ENCODE measurements at regions not wholly inside any gene's neighbourhood (a gene's known extent, or its start where the extent isn't known, plus 50 kb on each side); places are given as distances from the start of the nearest gene placed in this dataset.

DNA sequence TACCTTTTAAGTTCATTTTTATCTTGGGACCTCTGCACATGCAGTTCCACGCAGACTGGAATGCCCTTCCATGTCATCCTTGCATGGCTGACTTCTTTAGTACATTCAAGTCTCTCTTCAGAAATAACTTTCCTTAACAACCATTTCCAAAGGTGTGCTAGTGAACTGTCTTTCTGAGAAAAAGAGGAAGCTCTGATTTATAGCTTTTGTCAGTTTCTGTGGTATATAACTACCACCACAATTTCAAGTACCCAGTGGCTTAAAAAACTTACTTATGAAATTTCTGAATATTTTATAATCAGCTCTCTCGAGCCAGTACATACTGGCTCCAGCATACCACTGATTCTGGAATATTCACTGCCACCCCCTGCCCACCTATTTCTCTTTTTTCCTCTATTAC is 1613.8 kb downstream of the MAT2B start:
- no peak overlapping the region for H3K4me2 ChIP-seq (ENCODE audit: control insufficient read depth, extremely low read depth, insufficient read depth, low read depth, low read length)
- H3K27me3 ChIP-seq (ENCODE audit: control insufficient read depth, extremely low read depth, insufficient read depth, low read length): no peaks in the 10 kb centered on the region
- dilution Hi-C loops (cut with MboI; ENCODE audit: extremely low pct_ligation_motif_present, low sequenced_read_pairs): no loop called here
- no peak overlapping the region for H2AFZ ChIP-seq (ENCODE audit: control insufficient read depth, low read length)
- no peaks in the 10 kb centered on the region for H3K9me3 ChIP-seq (ENCODE audit: control insufficient read depth, low read depth, low read length)
- no peaks in the 10 kb centered on the region for H3K4me1 ChIP-seq (ENCODE audit: control insufficient read depth, extremely low read depth, insufficient read depth, low read length)
- FAIRE-seq (no peak), DNase-seq (ENCODE audit: low read depth, low spot score) (no peak)
- H3K9me1 ChIP-seq (ENCODE audit: control insufficient read depth, extremely low read depth, insufficient read depth, low read length): no peaks in the 10 kb centered on the region
- no peak overlapping the region for H3K27ac ChIP-seq (ENCODE audit: control insufficient read depth, insufficient read depth, low read length)
- H3K9ac ChIP-seq (ENCODE audit: control insufficient read depth, extremely low read depth, insufficient read depth, low read length): no peak overlapping the region
- TF ChIP-seq, protein P1, sequence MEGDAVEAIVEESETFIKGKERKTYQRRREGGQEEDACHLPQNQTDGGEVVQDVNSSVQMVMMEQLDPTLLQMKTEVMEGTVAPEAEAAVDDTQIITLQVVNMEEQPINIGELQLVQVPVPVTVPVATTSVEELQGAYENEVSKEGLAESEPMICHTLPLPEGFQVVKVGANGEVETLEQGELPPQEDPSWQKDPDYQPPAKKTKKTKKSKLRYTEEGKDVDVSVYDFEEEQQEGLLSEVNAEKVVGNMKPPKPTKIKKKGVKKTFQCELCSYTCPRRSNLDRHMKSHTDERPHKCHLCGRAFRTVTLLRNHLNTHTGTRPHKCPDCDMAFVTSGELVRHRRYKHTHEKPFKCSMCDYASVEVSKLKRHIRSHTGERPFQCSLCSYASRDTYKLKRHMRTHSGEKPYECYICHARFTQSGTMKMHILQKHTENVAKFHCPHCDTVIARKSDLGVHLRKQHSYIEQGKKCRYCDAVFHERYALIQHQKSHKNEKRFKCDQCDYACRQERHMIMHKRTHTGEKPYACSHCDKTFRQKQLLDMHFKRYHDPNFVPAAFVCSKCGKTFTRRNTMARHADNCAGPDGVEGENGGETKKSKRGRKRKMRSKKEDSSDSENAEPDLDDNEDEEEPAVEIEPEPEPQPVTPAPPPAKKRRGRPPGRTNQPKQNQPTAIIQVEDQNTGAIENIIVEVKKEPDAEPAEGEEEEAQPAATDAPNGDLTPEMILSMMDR (optimal IDR thresholded peaks at IDR 0.05 in 1 of 3, IDR thresholded peaks at IDR 0.05 in 1 of 3, conservative IDR thresholded peaks at IDR 0.05 in 1 of 3; ENCODE audit: extremely low read depth in 1 of 3, insufficient read depth in 2 of 3, low read length in 3 of 3): no peak
- no peak for TF ChIP-seq EZH2 (IDR thresholded peaks at IDR 0.05; ENCODE audit: low read length)
- H3K36me3 ChIP-seq (ENCODE audit: control insufficient read depth in 2 of 2, extremely low read depth in 1 of 2, insufficient read depth in 2 of 2, low read length in 2 of 2): no peaks in the 10 kb centered on the region
- H3K79me2 ChIP-seq (ENCODE audit: control insufficient read depth, insufficient read depth, low read length): no peaks in the 10 kb centered on the region
- no peak overlapping the region for H3K4me3 ChIP-seq (ENCODE audit: control insufficient read depth in 2 of 3, extremely low read depth in 1 of 3, insufficient read depth in 2 of 3, low read depth in 1 of 3, low read length in 3 of 3)
- H4K20me1 ChIP-seq (ENCODE audit: control insufficient read depth, extremely low read depth, insufficient read depth, low read length): no peaks in the 10 kb centered on the region

DNA sequence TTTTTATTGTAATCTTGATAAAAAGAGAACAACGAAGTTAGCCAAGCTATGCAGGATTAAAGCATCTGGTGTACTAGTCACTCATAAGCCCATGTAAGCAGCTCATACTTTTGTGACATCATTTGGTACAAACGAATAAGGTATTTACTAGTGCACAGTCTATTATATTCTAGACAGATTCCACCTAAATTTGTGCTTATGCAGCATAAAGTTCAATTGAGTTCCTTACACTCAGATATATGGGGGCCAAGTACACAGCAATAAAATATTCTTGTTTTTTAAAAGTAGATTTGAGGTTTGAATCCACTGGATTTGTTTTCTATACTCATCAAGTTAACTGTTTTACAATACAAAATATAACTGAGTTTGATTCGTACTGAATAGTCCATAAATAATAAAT is 1621.2 kb downstream of the MAT2B start:
- dilution Hi-C loops (cut with MboI; ENCODE audit: extremely low pct_ligation_motif_present, low sequenced_read_pairs): no loop called here

More for the DNA sequence above, 1621.2 kb downstream of the MAT2B start:
- Histone ChIP-seq H3K27me3 (ENCODE audit: control insufficient read depth, extremely low read depth, insufficient read depth, low read length) (no peaks in the 10 kb centered on the region), H3K27ac (ENCODE audit: control insufficient read depth, insufficient read depth, low read length) (no peak overlapping the region), H3K4me3 (ENCODE audit: control insufficient read depth in 2 of 3, extremely low read depth in 1 of 3, insufficient read depth in 2 of 3, low read depth in 1 of 3, low read length in 3 of 3) (no peak overlapping the region), H3K36me3 (ENCODE audit: control insufficient read depth in 2 of 2, extremely low read depth in 1 of 2, insufficient read depth in 2 of 2, low read length in 2 of 2) (no peaks in the 10 kb centered on the region), H2AFZ (ENCODE audit: control insufficient read depth, low read length) (no peak overlapping the region), H3K9me3 (ENCODE audit: control insufficient read depth, low read depth, low read length) (no peaks in the 10 kb centered on the region), H3K4me2 (ENCODE audit: control insufficient read depth, extremely low read depth, insufficient read depth, low read depth, low read length) (no peak overlapping the region), H3K4me1 (ENCODE audit: control insufficient read depth, extremely low read depth, insufficient read depth, low read length) (no peaks in the 10 kb centered on the region), H3K9ac (ENCODE audit: control insufficient read depth, extremely low read depth, insufficient read depth, low read length) (no peak overlapping the region), H3K9me1 (ENCODE audit: control insufficient read depth, extremely low read depth, insufficient read depth, low read length) (no peaks in the 10 kb centered on the region), H3K79me2 (ENCODE audit: control insufficient read depth, insufficient read depth, low read length) (no peaks in the 10 kb centered on the region), H4K20me1 (ENCODE audit: control insufficient read depth, extremely low read depth, insufficient read depth, low read length) (no peaks in the 10 kb centered on the region)
- TF ChIP-seq EZH2 (IDR thresholded peaks at IDR 0.05; ENCODE audit: low read length): no peak
- TF ChIP-seq, protein P1 (optimal IDR thresholded peaks at IDR 0.05 in 1 of 3, IDR thresholded peaks at IDR 0.05 in 1 of 3, conservative IDR thresholded peaks at IDR 0.05 in 1 of 3; ENCODE audit: extremely low read depth in 1 of 3, insufficient read depth in 2 of 3, low read length in 3 of 3): no peak
- DNase-seq (ENCODE audit: low read depth, low spot score) (no peak), FAIRE-seq (no peak)

Data from keratinocyte (primary cell).